Tibial nerve (tissue), 4 donors: ENCODE measurements at regions not wholly inside any gene's neighbourhood (a gene's known extent, or its start where the extent isn't known, plus 50 kb on each side); places are given as distances from the start of the nearest gene placed in this dataset.
A peak's percentile ranks its signal among the peaks of the same experiment; 100 is the strongest.
"Not testable (repeated sequence)": the region's sequence is repeated elsewhere in the genome, so short reads cannot be mapped to it uniquely, and the experiment has no call there.

Experiments
- DNase-seq, 2 donors: peaks; one replicate each; pipeline ENCODE4 v3.0.0-alpha.2; 2019; ENCODE audit warnings: low spot score in 2 of 2
- H3K27ac ChIP-seq, 4 donors: fragments of 200-600 bp; sonication (generic) in 3 of 4; one replicate each; pipeline ENCODE4 v1.5.1; 2017 to 2019; ENCODE audit warnings: mild to moderate bottlenecking in 1 of 4
- H3K27me3 ChIP-seq, 2 donors: fragments of 200-600 bp; sonication (generic) in 1 of 2; one replicate each; pipeline versions ENCODE4 v1.5.1 to v1.6.0; 2017 to 2019
- H3K36me3 ChIP-seq, 3 donors: fragments of 200-600 bp; sonication (generic); one replicate each; pipeline ENCODE4 v1.5.1; 2018 to 2019
- H3K4me1 ChIP-seq, 4 donors: fragments of 200-600 bp; sonication (generic) in 3 of 4; one replicate each; pipeline ENCODE4 v1.5.1; 2017 to 2019
- H3K4me3 ChIP-seq, 4 donors: fragments of 200-600 bp; sonication (generic) in 3 of 4; one replicate each; pipeline ENCODE4 v1.5.1; 2017 to 2019; ENCODE audit warnings: mild to moderate bottlenecking in 1 of 4, moderate library complexity in 1 of 4
- H3K9me3 ChIP-seq, 4 donors: fragments of 200-600 bp; sonication (generic) in 3 of 4; one replicate each; pipeline ENCODE4 v1.5.1; 2017 to 2019
- CTCF ChIP-seq, 5 experiments: fragments of 200-600 bp in 3 of 5; fragments of 450-650 bp in 2 of 5; sonication (generic) in 3 of 5; IDR thresholded peaks; one replicate each; pipeline ENCODE4 v1.5.1; 2016 to 2019; ENCODE audit warnings: antibody characterized with exemption in 5 of 5, mild to moderate bottlenecking in 3 of 5, moderate library complexity in 2 of 5
- EP300 ChIP-seq, 2 donors: sonication (generic); formaldehyde crosslinking; IDR thresholded peaks; one replicate each; pipeline ENCODE4 v1.6.1; 2017; ENCODE audit warnings: antibody characterized with exemption in 2 of 2, mild to moderate bottlenecking in 1 of 2
- POLR2A ChIP-seq, 2 donors: fragments of 450-650 bp; IDR thresholded peaks; one replicate each; pipeline ENCODE4 v1.6.1; 2017; ENCODE audit warnings: antibody characterized with exemption in 2 of 2, mild to moderate bottlenecking in 2 of 2, moderate library complexity in 2 of 2
- WGBS, 2 donors: methylation state at CpG; one replicate each; pipeline ENCODE4 v1.1.5; 2018; 5-methylcytosine and 5-hydroxymethylcytosine counted together

GRCh38 chr20:48374991-48375595 lies 452.7 kb downstream of the PREX1 start:
- no peak overlapping the region for H3K4me3 ChIP-seq
- peaks cover 0 to 6% of the 10 kb centered on the region in 2 donors for H3K27me3 ChIP-seq
- no peaks in the 10 kb centered on the region for H3K36me3 ChIP-seq
- H3K4me1 ChIP-seq: peaks cover 0 to 20% (median 4%) of the 10 kb centered on the region in 4 donors
- DNase-seq: no peak
- 77 to 79% methylated on average over 16 of the region's 16 CpGs for WGBS, 2 donors
- no peak overlapping the region for H3K27ac ChIP-seq
- no peaks in the 10 kb centered on the region for H3K9me3 ChIP-seq
- TF ChIP-seq EP300 (IDR thresholded peaks at IDR 0.05) (no peak), CTCF (IDR thresholded peaks at IDR 0.05) (no peak), POLR2A (IDR thresholded peaks at IDR 0.05) (no peak)

DNA sequence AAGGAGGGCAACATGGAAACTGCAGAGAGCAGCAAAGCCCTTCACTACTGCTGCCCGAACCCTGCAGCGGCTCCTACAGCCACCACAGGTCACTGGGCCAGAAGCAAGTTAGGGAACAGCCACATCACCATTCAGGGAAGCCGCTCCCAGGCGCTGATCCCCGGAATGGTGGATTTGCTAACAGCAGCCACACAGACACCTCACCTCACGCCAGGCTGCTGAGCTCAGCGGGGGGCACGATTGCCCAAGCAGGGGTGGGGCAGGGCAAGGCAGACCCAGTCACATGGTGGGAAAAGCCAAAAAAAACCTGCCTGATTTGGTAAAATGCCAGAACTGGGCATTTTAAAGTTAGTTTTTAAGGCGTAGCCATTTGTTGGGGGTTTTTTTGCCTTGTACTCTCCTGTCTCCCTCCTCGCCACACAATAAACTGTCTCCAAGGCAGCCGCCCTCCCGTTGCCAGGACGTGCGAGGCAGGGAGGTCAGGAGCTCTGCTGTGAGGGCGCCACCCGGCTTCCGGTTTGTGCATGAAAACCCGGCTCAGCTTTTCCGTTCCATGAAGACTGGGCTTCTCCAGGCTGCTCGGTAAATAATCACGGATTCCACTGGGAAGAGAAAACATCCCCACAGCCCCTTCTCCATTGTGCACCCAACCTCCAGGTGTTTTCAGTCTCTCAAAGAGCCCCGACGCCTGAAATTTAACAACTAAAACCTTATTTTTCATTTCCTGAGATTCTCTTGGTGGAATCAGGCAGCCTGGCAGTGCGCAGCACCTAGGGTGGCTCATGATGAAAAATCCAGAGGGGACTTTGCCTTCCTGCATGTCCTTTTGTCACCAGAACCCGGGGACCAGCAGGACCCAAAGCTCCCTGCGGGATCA lies 453.5 kb downstream of the PREX1 start:
- H3K4me3 ChIP-seq, H3K9me3 ChIP-seq, H3K27me3 ChIP-seq, DNase-seq, H3K36me3 ChIP-seq: not testable (repeated sequence)
- WGBS, 2 donors: 29 to 43% methylated on average over 25 to 26 of the region's 26 CpGs
- Histone ChIP-seq H3K4me1 (peaks cover 0 to 20% (median 4%) of the 10 kb centered on the region in 4 donors), H3K27ac (peak overlapping the region in 2 of 4 donors; percentile 10 to 40)
- TF ChIP-seq CTCF (IDR thresholded peaks at IDR 0.05): peak in 1 of 5 experiments; percentile 16

DNA sequence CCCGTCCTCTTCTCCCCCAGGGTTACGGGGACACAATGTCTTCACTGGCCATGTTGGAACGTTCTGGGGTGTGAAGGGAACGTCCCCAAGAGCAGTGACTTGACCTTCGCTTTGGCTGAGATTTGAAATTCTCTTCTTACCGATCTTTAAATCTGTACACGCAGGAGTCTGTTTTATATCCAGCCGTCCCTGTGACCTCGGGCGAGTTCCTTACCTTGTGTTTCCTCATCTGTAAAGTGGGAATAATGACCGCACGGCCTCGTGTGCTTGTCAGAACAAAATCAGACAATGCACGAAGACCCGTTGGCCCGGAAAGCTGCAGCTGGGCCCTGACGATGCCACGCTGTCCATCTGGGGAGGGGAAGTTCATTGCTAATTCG lies 454.3 kb downstream of the PREX1 start:
- no peaks in the 10 kb centered on the region for H3K36me3 ChIP-seq
- no peaks in the 10 kb centered on the region for H3K9me3 ChIP-seq
- H3K27ac ChIP-seq: peak overlapping the region in 1 of 4 donors; percentile 25
- H3K4me3 ChIP-seq: peak overlapping the region in 1 of 4 donors; percentile 31
- WGBS, 2 donors: 73 to 74% methylated on average over 19 of the region's 19 CpGs
- DNase-seq: no peak
- TF ChIP-seq CTCF (IDR thresholded peaks at IDR 0.05) (no peak), EP300 (IDR thresholded peaks at IDR 0.05) (no peak), POLR2A (IDR thresholded peaks at IDR 0.05) (no peak)
- peaks cover 0 to 25% (median 4%) of the 10 kb centered on the region in 4 donors for H3K4me1 ChIP-seq
- H3K27me3 ChIP-seq: peaks cover 0 to 6% of the 10 kb centered on the region in 2 donors

GRCh38 chr20:48372851-48373554 lies 454.8 kb downstream of the PREX1 start:
- not testable (repeated sequence) for H3K27me3 ChIP-seq, DNase-seq, H3K36me3 ChIP-seq, H3K9me3 ChIP-seq
- H3K4me3 ChIP-seq: peak overlapping the region in 2 of 4 donors; percentile 11 to 31
- peak overlapping the region in 1 of 4 donors; percentile 66 for H3K27ac ChIP-seq
- WGBS, 2 donors: 39 to 40% methylated on average over 27 to 29 of the region's 35 CpGs
- peaks cover 0 to 29% (median 4%) of the 10 kb centered on the region in 4 donors for H3K4me1 ChIP-seq

DNA sequence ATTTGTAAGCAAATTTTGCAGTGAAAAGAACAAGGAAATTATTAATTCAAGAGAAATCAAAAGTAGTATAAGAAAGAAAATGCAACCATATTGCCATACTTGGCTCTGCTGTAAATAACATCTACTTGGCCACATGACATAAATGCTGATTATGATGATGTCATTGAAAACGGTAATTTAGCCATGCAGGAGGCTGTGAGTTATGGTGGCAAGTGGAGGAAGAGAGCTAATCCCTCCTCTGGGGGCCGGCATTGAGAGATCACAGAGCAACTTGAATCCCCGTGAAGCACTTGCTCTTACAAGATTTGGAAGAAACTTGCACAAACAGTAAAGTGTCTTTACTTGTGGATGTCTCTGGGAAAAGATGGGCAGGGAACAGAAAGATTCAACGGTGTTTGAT lies 456.6 kb downstream of the PREX1 start:
- Histone ChIP-seq H3K4me3 (no peak overlapping the region), H3K27me3 (peaks cover 0 to 6% of the 10 kb centered on the region in 2 donors), H3K4me1 (peaks cover 0 to 29% (median 4%) of the 10 kb centered on the region in 4 donors), H3K27ac (no peak overlapping the region), H3K36me3 (no peaks in the 10 kb centered on the region), H3K9me3 (peaks cover 0 to 2% (median 0%) of the 10 kb centered on the region in 4 donors)
- WGBS, 2 donors: 79 to 84% methylated on average over 4 of the region's 4 CpGs
- TF ChIP-seq EP300 (IDR thresholded peaks at IDR 0.05) (no peak), CTCF (IDR thresholded peaks at IDR 0.05) (no peak), POLR2A (IDR thresholded peaks at IDR 0.05) (no peak)
- no peak for DNase-seq

- H3K36me3 ChIP-seq, DNase-seq, H3K27ac ChIP-seq, H3K9me3 ChIP-seq, H3K27me3 ChIP-seq, H3K4me3 ChIP-seq: not testable (repeated sequence)
- whole genome bisulfite sequencing, 2 donors: 51 to 71% methylated on average over 9 to 10 of the region's 10 CpGs
- peaks cover 0 to 16% (median 0%) of the 10 kb centered on the region in 4 donors for H3K4me1 ChIP-seq
Measured at GRCh38 chr20:48368580-48369021, 459.2 kb downstream of the PREX1 start.

DNA sequence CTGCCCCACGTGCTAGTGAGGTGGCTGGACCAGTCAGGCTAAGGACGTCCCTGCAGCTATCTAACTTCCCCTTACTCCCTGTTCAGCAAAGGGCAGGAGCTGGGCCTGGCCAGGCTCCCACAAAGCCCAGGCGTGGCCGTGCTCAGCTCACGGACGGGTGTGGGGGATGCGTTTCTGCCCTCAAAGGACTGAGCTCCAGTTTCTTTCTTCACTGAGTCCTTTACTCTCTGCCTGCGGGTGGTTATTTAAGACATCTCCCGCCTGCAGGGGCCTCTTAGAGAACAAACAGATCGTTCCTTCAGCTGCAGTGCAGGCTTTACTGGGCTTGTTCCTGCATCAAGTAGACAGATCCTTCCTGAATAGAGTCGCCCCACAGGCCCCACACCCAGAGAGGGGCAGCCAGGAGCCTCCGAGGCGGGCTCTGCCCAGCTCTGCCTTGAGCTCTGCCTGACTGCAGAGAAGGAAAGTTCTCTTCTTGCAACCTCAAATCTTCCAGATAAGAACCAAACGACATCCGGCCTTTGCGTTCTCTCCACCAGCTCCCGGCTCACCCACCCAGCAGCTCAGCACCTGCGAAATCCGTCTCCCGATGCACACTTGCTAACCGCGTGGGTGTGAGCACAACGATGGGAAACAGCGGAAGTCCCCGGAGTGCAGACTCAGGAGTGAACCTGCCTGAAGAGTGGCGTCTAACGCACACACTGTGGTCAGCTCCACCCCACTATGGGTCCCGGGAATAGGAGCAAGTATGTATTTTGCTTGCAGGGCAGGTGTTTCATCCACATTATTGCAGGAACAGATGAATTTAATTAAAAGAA lies 460.0 kb downstream of the PREX1 start:
- not testable (repeated sequence) for H3K36me3 ChIP-seq, H3K4me3 ChIP-seq, DNase-seq, H3K27me3 ChIP-seq, H3K27ac ChIP-seq, H3K9me3 ChIP-seq
- H3K4me1 ChIP-seq: peaks cover 0 to 11% (median 0%) of the 10 kb centered on the region in 4 donors
- WGBS, 2 donors: 19 to 41% methylated on average over 13 to 18 of the region's 28 CpGs
